A673 (cell line): ENCODE measurements at regions not wholly inside any gene's neighbourhood (a gene's known extent, or its start where the extent isn't known, plus 50 kb on each side); places are given as distances from the start of the nearest gene placed in this dataset.

Experiments used
- CTCF ChIP-seq: fragments of 300-800, 200-600 bp; sonication (generic); conservative IDR thresholded peaks from 2 replicates; pipeline ENCODE4 v1.5.1; 2017; ENCODE audit warnings: low read depth, mild to moderate bottlenecking, antibody characterized with exemption, low read length, moderate library complexity, mixed read lengths
- EZH2 ChIP-seq: fragments of 200-600 bp; sonication (generic); IDR thresholded peaks from 2 replicates; pipeline ENCODE4 v1.6.1; 2017; ENCODE audit warnings: borderline replicate concordance, low read depth, mild to moderate bottlenecking, mixed read lengths, antibody characterized with exemption, low read length; ENCODE audit not compliant: poor library complexity, severe bottlenecking

DNA sequence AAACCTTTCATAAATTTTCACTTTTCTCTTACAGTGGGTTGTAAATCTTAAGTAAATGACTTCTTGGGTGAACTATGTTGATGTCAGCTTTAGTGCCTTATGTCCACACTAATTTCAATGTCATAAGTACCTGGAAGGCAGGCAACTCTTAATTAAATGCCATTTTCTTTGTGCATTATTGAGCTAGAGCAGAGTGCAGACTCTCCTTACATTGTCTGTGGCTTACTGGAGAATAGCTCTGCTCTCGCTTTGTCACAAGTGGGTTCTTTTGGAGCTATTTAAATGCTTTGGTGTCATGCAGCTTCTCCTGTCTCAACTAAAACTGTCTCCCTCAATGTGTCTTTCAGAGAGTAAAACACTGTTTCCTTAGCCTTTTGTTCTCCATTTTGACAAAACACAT is 411.6 kb downstream of the STIM2 start:
- no peak for TF ChIP-seq CTCF
- TF ChIP-seq EZH2 = no peak
